Cardiac muscle cell (in vitro differentiated cells and primary cell): ENCODE measurements at regions not wholly inside any gene's neighbourhood (a gene's known extent, or its start where the extent isn't known, plus 50 kb on each side); places are given as distances from the start of the nearest gene placed in this dataset.
"Not testable (repeated sequence)": the region's sequence is repeated elsewhere in the genome, so short reads cannot be mapped to it uniquely, and the experiment has no call there.

Experiments
- DNase-seq, 2 donors: peaks; one replicate each; pipeline versions ENCODE4 v3.0.0 to v3.0.0-alpha.2; 2010 to 2017; ENCODE audit warnings: low read depth in 1 of 2, low spot score in 1 of 2
- H3K27ac ChIP-seq: fragments of 200-600 bp; sonication (generic); 2 replicates; pipeline ENCODE4 v1.5.1; 2016
- H3K27me3 ChIP-seq: fragments of 200-600 bp; sonication (generic); 2 replicates; pipeline ENCODE4 v1.6.0; 2016; ENCODE audit warnings: control low read depth
- H3K36me3 ChIP-seq: fragments of 200-600 bp; sonication (generic); 2 replicates; pipeline ENCODE4 v1.5.1; 2016; ENCODE audit warnings: control low read depth
- H3K4me1 ChIP-seq: fragments of 200-600 bp; sonication (generic); 2 replicates; pipeline ENCODE4 v1.8.1; 2017; ENCODE audit warnings: low read depth, mild to moderate bottlenecking, mixed run types
- H3K4me3 ChIP-seq: fragments of 200-600 bp; sonication (generic); 2 replicates; pipeline ENCODE4 v1.5.1; 2016; ENCODE audit warnings: mild to moderate bottlenecking
- H3K9me3 ChIP-seq: fragments of 200-600 bp; sonication (generic); 2 replicates; pipeline ENCODE4 v1.5.1; 2017; ENCODE audit warnings: low read depth, mild to moderate bottlenecking, control low read depth
- CTCF ChIP-seq: IDR thresholded peaks from 2 replicates; pipeline ENCODE4 v1.5.1; 2012; ENCODE audit warnings: low read depth, mild to moderate bottlenecking, low read length

- H3K27me3 ChIP-seq, H3K4me1 ChIP-seq, DNase-seq, H3K36me3 ChIP-seq, H3K27ac ChIP-seq, H3K9me3 ChIP-seq, H3K4me3 ChIP-seq: not testable (repeated sequence)
Measured at GRCh38 chr7:9919-10318, 182.5 kb upstream of the FAM20C start.

GRCh38 chr7:32565-33280, 159.6 kb upstream of the FAM20C start:
- H3K4me1 ChIP-seq, H3K27me3 ChIP-seq: not testable (repeated sequence)

GRCh38 chr7:35121-35541, 157.2 kb upstream of the FAM20C start:
- not testable (repeated sequence) for H3K4me3 ChIP-seq, H3K4me1 ChIP-seq, DNase-seq, H3K27me3 ChIP-seq, H3K27ac ChIP-seq, H3K36me3 ChIP-seq, H3K9me3 ChIP-seq

More at GRCh38 chr7:32565-33280, 159.6 kb upstream of the FAM20C start:
- not testable (repeated sequence) for H3K27ac ChIP-seq, DNase-seq, H3K9me3 ChIP-seq, H3K36me3 ChIP-seq, H3K4me3 ChIP-seq

GRCh38 chr7:36539-36938, 155.8 kb upstream of the FAM20C start:
- DNase-seq, H3K4me3 ChIP-seq, H3K36me3 ChIP-seq, H3K4me1 ChIP-seq, H3K9me3 ChIP-seq, H3K27me3 ChIP-seq, H3K27ac ChIP-seq: not testable (repeated sequence)

GRCh38 chr7:37656-38055, 154.7 kb upstream of the FAM20C start:
- not testable (repeated sequence) for H3K4me3 ChIP-seq, H3K4me1 ChIP-seq, H3K9me3 ChIP-seq, DNase-seq, H3K36me3 ChIP-seq, H3K27ac ChIP-seq
- peaks cover 18% of the 10 kb centered on the region for H3K27me3 ChIP-seq

- not testable (repeated sequence) for DNase-seq, H3K27ac ChIP-seq
- peaks cover 26% of the 10 kb centered on the region for H3K27me3 ChIP-seq
Measured at GRCh38 chr7:38444-38843, 153.9 kb upstream of the FAM20C start.

GRCh38 chr7:39984-40740, 152.2 kb upstream of the FAM20C start:
- H3K4me3 ChIP-seq, H3K9me3 ChIP-seq, H3K27ac ChIP-seq, H3K36me3 ChIP-seq, H3K4me1 ChIP-seq: not testable (repeated sequence)
- TF ChIP-seq CTCF, result peak; percentile 17
- peak; percentile 23 to 68 for DNase-seq
- H3K27me3 ChIP-seq, result peaks cover 43% of the 10 kb centered on the region

More at GRCh38 chr7:38444-38843, 153.9 kb upstream of the FAM20C start:
- H3K36me3 ChIP-seq, H3K4me1 ChIP-seq, H3K4me3 ChIP-seq, H3K9me3 ChIP-seq: not testable (repeated sequence)

- DNase-seq, result no peak
- H3K4me1 ChIP-seq, result no peaks in the 10 kb centered on the region
- no peaks in the 10 kb centered on the region for H3K36me3 ChIP-seq
- TF ChIP-seq CTCF, result no peak
- H3K27me3 ChIP-seq, result peaks cover 52% of the 10 kb centered on the region
- no peaks in the 10 kb centered on the region for H3K9me3 ChIP-seq
- no peak overlapping the region for H3K27ac ChIP-seq
- no peak overlapping the region for H3K4me3 ChIP-seq
Measured at GRCh38 chr7:40799-41750, 151.3 kb upstream of the FAM20C start.
